ENCODE measurements at regions not wholly inside any gene's neighbourhood (a gene's known extent, or its start where the extent isn't known, plus 50 kb on each side); places are given as distances from the start of the nearest gene placed in this dataset.

DNA sequence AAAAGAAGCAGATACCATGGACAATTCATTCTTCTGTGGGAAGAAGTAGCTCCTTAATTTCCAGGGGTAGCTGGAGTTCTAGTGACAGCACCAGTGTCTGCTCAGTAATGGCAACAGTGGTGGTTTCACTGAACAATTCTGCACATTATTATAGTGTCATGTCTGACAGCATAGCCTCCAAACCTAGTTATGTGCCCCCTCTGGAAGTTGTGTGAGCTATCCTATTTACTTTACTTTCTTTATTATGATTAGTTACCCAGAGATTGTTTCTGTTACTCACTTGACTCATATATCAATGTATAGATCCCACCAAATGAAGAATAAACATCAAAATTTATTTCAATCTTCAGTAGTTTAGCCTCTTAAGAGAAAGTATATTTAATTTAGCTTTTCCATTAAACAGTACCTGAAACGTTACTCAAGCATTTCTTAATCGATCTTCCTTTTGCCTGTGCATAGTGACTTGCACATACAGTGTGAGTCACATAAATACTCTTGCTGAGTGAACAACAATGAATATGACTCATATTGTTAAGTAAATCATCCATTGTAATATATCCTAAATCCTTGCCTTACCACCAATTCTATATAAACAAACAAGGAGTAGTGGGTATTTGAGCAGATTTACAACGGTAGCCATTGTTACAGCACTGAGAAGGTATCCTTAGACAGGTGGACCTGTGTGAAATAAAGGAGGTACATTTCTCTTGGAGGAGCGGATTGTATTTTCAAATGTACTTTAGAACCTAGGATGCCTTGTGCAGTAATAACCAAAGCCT, 534.7 kb downstream of the ANKRD50 start:
- H3K4me3 ChIP-seq (ENCODE audit: low read depth, low read length): no peak overlapping the region
- no peak for DNase-seq (ENCODE audit: low read depth, low spot score)
- TF ChIP-seq, protein P1, sequence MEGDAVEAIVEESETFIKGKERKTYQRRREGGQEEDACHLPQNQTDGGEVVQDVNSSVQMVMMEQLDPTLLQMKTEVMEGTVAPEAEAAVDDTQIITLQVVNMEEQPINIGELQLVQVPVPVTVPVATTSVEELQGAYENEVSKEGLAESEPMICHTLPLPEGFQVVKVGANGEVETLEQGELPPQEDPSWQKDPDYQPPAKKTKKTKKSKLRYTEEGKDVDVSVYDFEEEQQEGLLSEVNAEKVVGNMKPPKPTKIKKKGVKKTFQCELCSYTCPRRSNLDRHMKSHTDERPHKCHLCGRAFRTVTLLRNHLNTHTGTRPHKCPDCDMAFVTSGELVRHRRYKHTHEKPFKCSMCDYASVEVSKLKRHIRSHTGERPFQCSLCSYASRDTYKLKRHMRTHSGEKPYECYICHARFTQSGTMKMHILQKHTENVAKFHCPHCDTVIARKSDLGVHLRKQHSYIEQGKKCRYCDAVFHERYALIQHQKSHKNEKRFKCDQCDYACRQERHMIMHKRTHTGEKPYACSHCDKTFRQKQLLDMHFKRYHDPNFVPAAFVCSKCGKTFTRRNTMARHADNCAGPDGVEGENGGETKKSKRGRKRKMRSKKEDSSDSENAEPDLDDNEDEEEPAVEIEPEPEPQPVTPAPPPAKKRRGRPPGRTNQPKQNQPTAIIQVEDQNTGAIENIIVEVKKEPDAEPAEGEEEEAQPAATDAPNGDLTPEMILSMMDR (IDR thresholded peaks at IDR 0.05; ENCODE audit: insufficient read depth, low read length, missing control alignments): no peak
- ChIA-PET CTCF (no interaction called here), POLR2A (interaction anchor here (0.6 kb wide), 1 partner anchor 83 kb away, joined by 3 read pairs; no protein-coding TSS in a partner anchor)

- TF ChIP-seq, protein P1 (IDR thresholded peaks at IDR 0.05; ENCODE audit: insufficient read depth, low read length, missing control alignments): no peak
- POLR2A ChIA-PET: interaction anchor here (0.6 kb wide), 1 partner anchor 82 kb away, joined by 3 read pairs; no protein-coding TSS in a partner anchor
- no peak overlapping the region for H3K4me3 ChIP-seq (ENCODE audit: low read depth, low read length)
- no peak for DNase-seq (ENCODE audit: low read depth, low spot score)
- CTCF ChIA-PET: no interaction called here
These were observed 534.0 kb downstream of the ANKRD50 start for GRCh38 chr4:124178449-124179021.

DNA sequence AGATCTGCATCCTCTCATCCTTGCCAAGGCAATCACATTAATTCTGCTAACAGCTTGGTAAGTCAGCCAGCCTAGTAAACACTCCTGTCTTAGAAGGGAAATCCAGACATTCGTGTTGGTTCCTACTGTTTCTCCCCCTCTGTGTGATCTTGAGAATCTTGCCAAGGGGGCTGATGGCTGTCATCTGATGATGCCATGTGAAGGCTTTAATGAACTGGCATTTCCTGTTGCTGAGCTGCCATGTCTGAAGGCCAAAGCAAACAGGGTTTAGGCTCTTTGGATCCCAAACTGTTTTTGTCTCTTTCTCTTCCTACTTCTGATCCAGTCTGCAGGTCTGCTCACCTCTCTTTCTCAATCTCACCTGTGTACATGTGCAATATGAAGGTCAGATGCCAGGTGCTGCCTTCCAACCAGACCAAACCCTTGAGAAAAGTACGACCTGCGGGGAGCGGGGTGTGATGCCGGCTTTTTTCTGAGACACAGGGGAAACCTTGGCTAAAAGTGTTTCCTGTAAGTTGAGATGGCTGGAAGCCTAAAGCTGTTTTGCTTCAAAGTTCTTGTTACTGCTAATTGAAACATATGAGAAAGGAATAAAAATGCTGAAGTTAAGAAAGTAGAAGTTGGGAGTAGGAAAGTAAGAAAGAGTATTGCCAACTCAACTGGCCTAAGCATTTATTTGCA, 532.9 kb downstream of the ANKRD50 start:
- TF ChIP-seq, protein P1 (IDR thresholded peaks at IDR 0.05; ENCODE audit: insufficient read depth, low read length, missing control alignments): no peak
- ChIA-PET CTCF (no interaction called here), POLR2A (no interaction called here)
- no peak overlapping the region for H3K4me3 ChIP-seq (ENCODE audit: low read depth, low read length)
- DNase-seq (ENCODE audit: low read depth, low spot score): no peak

DNA sequence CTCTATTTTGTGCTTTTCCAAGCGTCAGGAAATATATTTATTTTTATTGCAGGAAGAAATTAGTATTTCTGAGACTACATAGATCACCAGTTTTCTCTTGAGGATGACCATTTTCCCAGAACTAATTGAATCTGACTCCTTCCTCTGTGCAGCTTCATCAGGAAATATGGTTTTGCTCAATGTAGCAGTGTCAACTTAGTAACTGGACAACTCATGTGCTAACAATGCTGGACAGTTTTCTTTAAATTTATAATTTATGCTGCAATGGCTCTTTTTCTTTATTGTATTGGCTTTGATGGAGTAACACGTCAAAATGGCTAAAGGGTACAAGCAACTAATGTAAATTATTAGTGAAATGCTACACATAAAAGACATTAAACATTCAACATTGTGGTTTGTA, 531.5 kb downstream of the ANKRD50 start:
- DNase-seq (ENCODE audit: low read depth, low spot score): no peak
- H3K4me3 ChIP-seq (ENCODE audit: low read depth, low read length): no peak overlapping the region
- TF ChIP-seq, protein P1 (IDR thresholded peaks at IDR 0.05; ENCODE audit: insufficient read depth, low read length, missing control alignments): no peak
- CTCF ChIA-PET: no interaction called here
- POLR2A ChIA-PET: no interaction called here

DNA sequence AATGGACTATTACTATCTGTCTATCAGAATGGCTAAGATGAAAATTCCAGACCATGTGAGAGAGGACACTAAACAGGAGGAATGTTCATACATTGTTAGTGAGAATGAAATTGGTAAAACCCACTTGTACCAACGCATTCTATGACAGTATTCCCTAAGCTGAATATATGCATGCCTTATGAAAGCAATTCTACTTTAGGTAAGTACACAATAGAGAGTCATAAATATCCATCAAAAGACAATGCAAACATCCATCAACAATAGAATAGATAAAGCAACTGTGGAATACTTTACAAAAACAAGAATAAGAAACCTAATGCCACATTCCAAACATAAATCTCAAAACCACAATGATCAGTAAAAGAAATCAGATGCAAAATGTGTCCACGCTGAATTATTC, 529.3 kb downstream of the ANKRD50 start:
- no peak for DNase-seq (ENCODE audit: low read depth, low spot score)
- TF ChIP-seq, protein P1 (IDR thresholded peaks at IDR 0.05; ENCODE audit: insufficient read depth, low read length, missing control alignments): no peak
- CTCF ChIA-PET: no interaction called here
- H3K4me3 ChIP-seq (ENCODE audit: low read depth, low read length): no peak overlapping the region
- POLR2A ChIA-PET: no interaction called here

- CTCF ChIA-PET: no interaction called here
- POLR2A ChIA-PET: no interaction called here
- no peak overlapping the region for H3K4me3 ChIP-seq (ENCODE audit: low read depth, low read length)
- DNase-seq (ENCODE audit: low read depth, low spot score): no peak
- TF ChIP-seq, protein P1 (IDR thresholded peaks at IDR 0.05; ENCODE audit: insufficient read depth, low read length, missing control alignments): no peak
These were observed 528.6 kb downstream of the ANKRD50 start for GRCh38 chr4:124183926-124184325.
